GM18498 (cell line): ENCODE measurements at regions not wholly inside any gene's neighbourhood (a gene's known extent, or its start where the extent isn't known, plus 50 kb on each side); places are given as distances from the start of the nearest gene placed in this dataset.

Experiments used
- ATAC-seq: cut with Tn5 transposase; IDR thresholded peaks from one replicate; pipeline ENCODE4 v1.9.1; 2021; ENCODE audit warnings: mild to moderate bottlenecking, moderate library complexity; ENCODE audit not compliant: unreplicated experiment

DNA sequence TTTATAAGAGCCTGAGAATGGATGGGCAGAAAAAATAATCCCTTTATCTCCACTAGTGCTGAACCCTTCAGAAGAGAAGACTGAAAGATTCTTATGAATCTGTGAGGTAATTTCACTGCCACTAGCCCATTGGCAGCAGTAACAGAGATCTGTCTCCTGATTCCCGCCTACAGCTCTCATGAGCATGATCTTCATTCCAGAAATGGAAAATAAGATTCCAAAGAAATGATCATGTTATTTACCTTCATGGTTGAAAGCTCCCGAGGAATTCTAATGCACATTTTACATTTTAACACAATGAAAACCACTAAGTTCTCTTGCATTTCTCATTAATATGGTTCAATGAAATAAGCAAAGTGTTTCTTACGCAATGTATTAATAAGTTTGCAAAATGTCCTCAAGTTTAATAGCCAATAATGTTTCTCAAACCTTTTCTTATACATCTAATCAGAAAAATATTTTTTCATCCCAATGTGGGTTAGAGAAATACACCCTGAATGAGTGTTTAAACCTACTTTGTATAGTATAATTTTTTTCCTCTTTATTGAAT is 905.6 kb downstream of the TMEM182 start:
- ATAC-seq, result no peak

DNA sequence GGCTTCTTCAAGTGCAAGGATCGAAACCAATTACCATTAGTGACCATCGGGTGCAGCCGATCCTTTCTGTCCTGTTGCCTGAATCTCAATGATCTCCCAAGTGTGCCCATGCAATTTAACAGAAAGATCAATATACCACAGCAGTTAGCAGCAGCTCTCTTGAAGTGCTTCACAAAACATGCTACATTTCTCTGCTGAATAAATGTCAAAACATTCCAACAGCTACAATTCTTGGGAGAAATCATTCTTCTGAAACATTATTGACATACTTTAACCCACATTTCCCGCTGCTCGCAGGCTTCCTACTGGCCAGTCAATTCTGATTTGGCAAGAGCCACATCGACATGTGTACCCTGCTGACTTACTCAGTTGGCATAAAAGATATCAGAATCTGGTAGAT is 907.7 kb downstream of the TMEM182 start:
- ATAC-seq, result no peak
